NT2/D1 (cell line): ENCODE measurements at regions not wholly inside any gene's neighbourhood (a gene's known extent, or its start where the extent isn't known, plus 50 kb on each side); places are given as distances from the start of the nearest gene placed in this dataset.

Experiments used
- SUZ12 ChIP-seq: IDR thresholded peaks from 2 replicates; pipeline ENCODE4 v1.6.1; 2011; ENCODE audit not compliant: insufficient read length, insufficient read depth; ENCODE audit errors: extremely low read depth
- YY1 ChIP-seq: IDR thresholded peaks from 2 replicates; pipeline ENCODE4 v1.6.1; 2011; ENCODE audit not compliant: insufficient read length, insufficient read depth
- ZNF274 ChIP-seq: IDR thresholded peaks from 2 replicates; pipeline ENCODE4 v1.6.1; 2011; ENCODE audit warnings: mild to moderate bottlenecking, low read depth, low read length

- TF ChIP-seq YY1: no peak
- TF ChIP-seq ZNF274: no peak
- no peak for TF ChIP-seq SUZ12
These were observed 197.2 kb upstream of the SOX4 start for GRCh38 chr6:21396313-21396712.
